GM18870 (cell line): ENCODE measurements at regions not wholly inside any gene's neighbourhood (a gene's known extent, or its start where the extent isn't known, plus 50 kb on each side); places are given as distances from the start of the nearest gene placed in this dataset.
"Not testable (repeated sequence)": the region's sequence is repeated elsewhere in the genome, so short reads cannot be mapped to it uniquely, and the experiment has no call there.

ENCODE experiments used
- ATAC-seq: cut with Tn5 transposase; IDR thresholded peaks from one replicate; pipeline ENCODE4 v1.9.1; 2021; ENCODE audit warnings: moderate library complexity; ENCODE audit not compliant: unreplicated experiment

DNA sequence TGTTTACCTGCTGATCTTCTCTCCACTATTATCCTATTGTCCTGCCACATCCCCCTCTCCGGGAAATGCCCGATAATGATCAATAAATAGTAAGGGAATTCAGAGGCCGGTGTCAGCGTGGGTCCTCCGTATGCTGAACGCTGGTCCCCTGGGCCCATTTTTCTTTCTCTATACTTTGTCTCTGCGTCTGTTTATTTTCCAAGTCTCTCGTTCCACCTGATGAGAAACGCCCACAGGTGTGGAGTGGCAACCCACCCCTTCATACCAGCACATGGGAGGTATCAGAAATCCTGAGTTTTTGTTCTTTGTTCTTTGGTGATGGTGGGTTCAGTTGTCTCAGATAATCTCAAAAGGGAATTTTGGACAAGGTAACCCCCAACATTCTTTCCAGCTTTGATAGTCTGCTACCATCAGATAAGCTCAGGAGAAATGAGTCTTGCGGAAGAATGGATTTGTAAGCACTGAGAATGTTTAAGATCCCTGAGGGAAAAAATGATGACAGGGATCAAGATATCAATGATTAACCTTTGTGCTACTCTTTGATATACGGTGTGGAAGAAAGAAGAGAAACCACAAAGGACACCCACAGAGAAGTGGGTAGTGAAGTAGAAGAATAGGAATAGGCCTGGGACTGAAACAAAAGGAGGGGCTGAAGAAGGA is 117.9 kb downstream of the CEP44 start:
- no peak for ATAC-seq

- ATAC-seq = not testable (repeated sequence)
Observed at GRCh38 chr4:174400603-174401302, 117.0 kb downstream of the CEP44 start.

DNA sequence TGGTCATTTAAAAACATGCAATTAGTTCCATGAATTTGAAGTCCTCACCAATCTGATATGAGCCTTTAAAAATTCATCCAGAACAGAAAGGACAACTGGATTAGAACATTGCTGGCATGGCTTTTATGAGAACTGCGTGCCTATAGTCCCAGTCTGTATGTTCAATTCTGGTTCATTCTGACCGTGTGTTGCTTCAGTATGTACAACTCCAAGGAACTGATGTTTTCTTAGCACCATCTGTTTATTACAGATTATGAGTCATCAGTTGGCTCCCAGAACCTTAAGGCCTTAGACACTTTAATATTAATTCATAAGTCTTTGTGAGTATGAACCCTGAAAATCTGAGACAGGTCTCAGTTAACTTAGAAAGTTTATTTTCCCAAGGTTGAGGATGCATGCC is 115.0 kb downstream of the CEP44 start:
- ATAC-seq = no peak

DNA sequence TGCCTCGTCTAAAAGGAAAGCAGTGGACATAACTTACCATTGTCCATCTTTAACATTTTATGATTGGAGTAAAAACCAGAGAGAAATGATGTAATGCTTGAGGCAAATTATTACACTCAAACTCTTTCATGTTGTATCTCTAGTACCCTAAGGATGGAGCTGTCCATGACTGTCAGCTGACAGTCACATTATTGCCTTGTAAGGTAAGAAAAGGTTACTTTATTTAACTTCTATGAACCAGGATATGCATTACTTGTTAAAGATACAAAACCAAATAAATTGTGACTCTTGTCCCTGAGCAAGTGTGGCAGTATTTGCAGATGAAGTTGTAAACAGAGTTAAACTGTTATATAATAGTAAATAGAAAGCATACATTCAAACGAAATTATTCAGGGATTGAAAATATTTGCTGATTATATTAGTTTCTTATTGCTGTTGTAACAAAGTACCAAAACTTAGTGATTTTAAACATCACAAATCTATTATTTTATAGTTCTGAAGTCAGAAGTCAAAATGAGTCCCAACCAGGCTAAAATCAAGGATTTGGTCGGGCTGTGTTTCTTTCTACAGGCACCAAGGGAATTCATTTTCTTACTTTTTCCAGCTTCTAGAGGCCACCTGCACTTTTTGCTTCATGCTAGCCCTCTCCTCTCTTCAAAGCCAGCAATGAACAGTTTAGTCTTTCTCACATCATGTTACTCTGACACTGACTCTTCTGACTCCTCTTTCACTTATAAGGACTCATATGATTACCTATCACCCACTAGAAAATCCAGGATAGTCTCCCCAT is 113.8 kb downstream of the CEP44 start:
- ATAC-seq = no peak

- no peak for ATAC-seq
Observed at GRCh38 chr4:174396599-174397110, 112.9 kb downstream of the CEP44 start.

GRCh38 chr4:174394915-174395314 is 111.2 kb downstream of the CEP44 start:
- ATAC-seq = peak; percentile 69

GRCh38 chr4:174389439-174389838 is 105.7 kb downstream of the CEP44 start:
- no peak for ATAC-seq

GRCh38 chr4:174388461-174389145 is 104.9 kb downstream of the CEP44 start:
- no peak for ATAC-seq

GRCh38 chr4:174387721-174388120 is 104.0 kb downstream of the CEP44 start:
- ATAC-seq = no peak

- ATAC-seq = no peak
Observed at GRCh38 chr4:174387143-174387542, 103.4 kb downstream of the CEP44 start.

DNA sequence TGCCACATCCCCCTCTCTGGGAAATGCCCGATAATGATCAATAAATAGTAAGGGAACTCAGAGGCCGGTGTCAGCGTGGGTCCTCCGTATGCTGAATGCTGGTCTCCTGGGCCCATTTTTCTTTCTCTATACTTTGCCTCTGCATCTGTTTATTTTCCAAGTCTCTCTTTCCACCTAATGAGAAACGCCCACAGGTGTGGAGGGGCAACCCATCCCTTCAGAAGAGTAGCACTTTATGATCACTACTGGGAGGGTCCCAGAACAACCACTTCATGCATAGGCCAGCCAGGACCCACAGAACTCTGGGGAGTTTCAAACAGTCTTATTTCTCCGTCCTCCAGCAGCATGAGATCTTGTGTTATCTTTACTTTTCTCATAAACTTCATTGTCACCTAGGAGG is 100.1 kb downstream of the CEP44 start:
- ATAC-seq = no peak

GRCh38 chr4:174382938-174383605 is 99.4 kb downstream of the CEP44 start:
- ATAC-seq = not testable (repeated sequence)
